Uterus (tissue), 2 donors: ENCODE measurements at regions not wholly inside any gene's neighbourhood (a gene's known extent, or its start where the extent isn't known, plus 50 kb on each side); places are given as distances from the start of the nearest gene placed in this dataset.

Experiments
- CTCF ChIP-seq, 4 experiments: fragments of 200-600 bp in 2 of 4; fragments of 450-650 bp in 2 of 4; sonication (generic) in 2 of 4; IDR thresholded peaks; one replicate each; pipeline ENCODE4 v1.5.1; 2016 to 2019; ENCODE audit warnings: antibody characterized with exemption in 4 of 4, mild to moderate bottlenecking in 2 of 4, moderate library complexity in 1 of 4
- POLR2A ChIP-seq, 2 donors: fragments of 450-650 bp; IDR thresholded peaks; one replicate each; pipeline ENCODE4 v1.6.1; 2016; ENCODE audit warnings: antibody characterized with exemption in 2 of 2, mild to moderate bottlenecking in 1 of 2, moderate library complexity in 1 of 2

DNA sequence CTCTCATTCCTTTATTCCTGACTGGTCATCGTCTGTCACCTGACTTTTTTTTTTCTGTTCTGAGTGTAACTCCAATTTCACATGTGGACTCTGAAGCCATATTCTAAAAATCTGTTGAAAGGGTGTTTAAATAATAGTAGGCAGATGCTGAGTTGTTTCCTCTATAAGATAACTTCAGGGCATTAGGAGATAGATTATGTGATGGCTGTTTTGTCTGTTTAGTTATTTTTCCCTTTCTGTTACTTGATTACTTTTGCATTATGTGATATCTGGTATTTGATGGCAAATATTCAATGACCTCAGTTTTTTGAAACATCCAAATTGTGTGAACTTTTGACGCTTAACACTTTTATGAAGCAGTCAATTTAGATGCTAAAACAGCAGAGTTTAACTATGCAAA, 486.0 kb downstream of the BCKDHB start:
- TF ChIP-seq CTCF (IDR thresholded peaks at IDR 0.05): no peak
- no peak for TF ChIP-seq POLR2A (IDR thresholded peaks at IDR 0.05)
